Hematopoietic multipotent progenitor cell treated with erythropoietin and hydrocortisone succinate and interleukin-3 and kit ligand, for 17 days (in vitro differentiated cells): ENCODE measurements at regions not wholly inside any gene's neighbourhood (a gene's known extent, or its start where the extent isn't known, plus 50 kb on each side); places are given as distances from the start of the nearest gene placed in this dataset.

Experiments used
- DNase-seq: peaks from one replicate; pipeline ENCODE4 v3.0.0-alpha.2; 2015; ENCODE audit warnings: low spot score

DNA sequence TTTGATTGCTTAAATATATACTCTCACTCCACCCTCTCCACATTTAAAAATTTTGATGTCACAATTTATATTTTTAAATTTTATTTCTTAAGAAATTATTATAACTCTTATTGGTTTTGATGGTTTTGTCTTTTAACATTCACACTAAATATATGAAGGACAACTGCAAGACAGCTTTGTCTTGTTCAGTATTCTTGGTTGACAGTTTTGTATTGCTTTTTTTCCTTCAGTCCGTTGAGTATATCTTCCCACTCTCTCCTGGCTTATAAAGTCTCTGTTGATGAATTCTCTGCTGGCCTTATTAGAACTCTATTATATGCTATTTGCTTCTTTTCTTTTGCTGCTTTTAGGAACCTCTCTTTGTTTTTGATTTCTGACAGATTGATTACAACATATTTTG lies 392.2 kb downstream of the C6orf118 start:
- no peak for DNase-seq

DNA sequence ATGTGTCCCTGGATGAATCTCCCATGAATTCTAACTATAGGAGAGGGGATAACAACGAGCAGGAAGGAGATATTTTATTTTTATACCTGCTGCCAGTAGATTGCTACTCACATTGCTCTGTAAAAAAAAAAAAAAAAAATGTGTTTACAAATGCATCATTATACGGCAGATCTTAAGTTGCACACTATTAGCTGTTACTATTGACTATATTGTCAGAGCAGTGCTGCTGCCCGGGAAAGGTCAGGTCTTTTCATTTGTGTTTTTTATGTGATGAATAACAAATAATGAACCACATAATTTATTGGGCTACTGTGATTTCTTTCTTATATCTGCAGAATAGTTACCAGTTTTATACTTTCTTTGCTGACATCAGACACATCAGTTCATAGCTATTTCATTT lies 393.3 kb downstream of the C6orf118 start:
- DNase-seq: no peak

DNA sequence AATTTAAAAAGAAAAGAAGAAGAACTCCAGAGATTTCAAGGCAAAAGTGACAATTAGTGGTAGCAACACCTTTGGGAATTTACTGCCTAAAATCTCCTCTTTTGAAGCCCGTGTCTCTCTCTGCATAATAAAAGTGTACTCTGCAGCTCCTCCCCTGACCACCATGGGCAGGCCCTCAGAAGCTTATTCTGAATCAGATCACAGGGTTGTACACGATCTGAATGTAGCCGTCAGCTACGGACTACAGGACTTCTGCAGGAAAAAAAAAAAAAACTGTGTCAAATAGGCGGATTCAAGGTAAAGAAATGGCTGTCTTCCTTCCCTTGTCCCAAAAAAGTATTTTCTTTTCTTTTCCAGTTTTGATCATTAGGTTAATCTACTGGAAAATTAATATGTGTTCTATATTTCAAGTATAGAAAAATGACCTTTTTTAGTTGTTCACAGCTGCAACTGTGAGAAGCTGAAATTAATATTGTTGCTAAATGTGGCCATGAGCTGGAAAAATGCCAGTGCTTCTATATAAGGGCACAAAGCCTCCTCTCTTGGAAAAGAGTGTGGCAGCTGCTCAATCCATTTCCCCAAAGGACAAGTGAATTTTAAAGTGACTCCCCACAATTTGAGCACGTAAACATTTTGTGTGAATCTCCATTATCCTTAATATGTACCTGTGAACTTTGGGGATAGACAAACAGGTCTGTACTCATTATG lies 397.4 kb downstream of the C6orf118 start:
- no peak for DNase-seq

DNA sequence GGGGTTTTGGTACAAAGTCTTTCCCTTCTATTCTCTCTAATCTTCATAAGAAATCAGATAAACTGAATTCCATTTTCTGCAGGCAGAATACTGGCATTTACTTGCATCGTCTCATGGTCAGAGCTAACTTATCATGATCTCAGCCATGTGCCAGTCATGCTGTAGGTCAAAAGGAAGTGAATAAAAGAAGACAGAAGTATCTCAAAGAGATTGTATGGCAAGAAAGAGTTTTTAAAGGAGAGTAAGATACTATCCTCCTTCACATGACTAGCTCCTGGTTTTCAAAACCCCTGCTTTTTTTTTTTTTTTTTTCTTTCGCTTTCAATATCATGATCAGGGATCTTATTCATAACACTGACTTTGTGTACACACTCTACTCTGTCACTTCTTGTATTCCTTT lies 398.3 kb downstream of the C6orf118 start:
- no peak for DNase-seq

DNA sequence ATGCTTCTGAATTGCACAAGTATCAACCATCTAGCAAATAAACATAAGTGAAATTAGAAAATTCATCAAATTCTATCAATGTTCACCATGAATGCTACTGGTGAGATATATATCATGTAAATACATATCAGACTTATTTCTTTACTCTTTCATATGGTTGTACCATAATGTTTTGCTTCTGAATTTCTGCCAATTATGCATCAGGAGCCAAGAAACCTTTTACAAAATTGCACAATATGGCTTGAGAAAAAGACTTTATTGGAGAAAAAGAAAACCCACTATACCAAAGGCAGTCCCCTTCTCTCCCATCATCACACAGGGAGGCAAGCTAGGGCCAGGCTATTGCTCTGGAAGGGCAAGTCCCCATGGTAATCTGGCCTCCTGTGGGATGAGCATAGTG lies 402.6 kb downstream of the C6orf118 start:
- DNase-seq: no peak

DNA sequence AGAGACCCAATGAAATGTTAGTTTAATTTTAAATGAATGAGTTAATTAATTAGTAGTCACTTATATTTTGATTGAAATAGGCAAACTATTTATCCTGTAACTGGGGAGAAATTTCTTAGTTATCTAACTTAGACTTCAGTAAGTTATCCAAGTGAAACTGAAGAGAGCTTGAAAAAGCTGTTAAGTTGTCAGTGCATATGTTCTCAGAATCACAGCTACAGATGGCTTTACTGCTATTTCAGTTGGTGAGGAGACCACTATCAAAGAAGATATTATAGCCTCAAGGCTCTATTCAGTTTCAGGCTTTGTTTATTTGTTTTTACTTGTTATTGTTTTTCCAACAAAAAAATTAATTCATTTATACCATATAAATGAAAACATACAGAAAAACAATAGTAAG lies 404.1 kb downstream of the C6orf118 start:
- DNase-seq: no peak

DNA sequence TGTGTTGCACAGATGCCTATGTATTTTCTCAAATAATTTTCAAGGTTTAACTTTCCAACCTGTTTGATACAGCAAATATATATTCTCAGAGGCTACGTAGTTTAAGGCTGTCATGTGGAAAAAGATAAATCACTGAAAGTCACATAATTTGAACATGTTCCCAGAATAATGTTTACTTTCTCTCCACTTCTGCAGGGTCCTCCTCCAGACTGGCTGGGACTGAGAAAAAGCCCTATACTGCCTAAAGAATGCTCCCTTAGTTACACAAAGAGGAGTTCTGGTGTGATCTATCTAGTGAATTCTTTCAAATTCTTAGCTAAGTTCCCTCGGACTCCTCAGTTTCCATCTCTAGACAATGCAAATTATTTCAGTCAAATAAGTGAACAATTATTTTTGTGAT lies 411.0 kb downstream of the C6orf118 start:
- DNase-seq: no peak

DNA sequence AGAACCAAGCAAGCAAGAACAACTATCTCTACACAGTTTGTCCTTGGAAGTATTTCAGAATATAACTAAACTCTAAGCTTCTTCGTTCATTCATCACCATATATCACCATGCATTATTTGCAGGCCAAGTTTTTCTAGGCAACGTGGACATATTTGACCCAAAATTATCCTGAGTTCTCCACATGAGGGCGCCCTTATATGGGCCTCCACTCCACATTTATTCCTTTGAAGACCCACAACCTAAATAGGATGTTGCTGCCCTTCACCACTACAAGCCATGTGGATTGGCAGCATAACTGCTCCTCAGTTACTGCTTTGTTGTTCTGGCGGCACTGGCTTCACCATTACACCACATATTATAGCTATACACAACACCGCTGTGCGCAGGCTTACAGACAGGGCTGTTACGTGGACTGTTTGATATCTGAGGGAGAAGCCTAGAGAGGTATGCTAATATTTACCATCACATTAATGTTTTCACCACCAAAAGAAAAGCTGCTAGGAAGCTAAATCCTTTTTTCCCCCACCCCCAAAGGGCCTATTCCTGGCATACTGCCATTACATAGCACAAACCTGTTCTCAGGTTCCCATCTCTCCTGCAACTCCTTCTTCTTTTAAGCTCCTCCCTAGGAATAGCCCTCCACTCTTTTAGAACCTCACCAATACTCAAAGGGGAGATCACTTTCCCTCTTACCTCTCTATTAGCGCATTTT lies 411.7 kb downstream of the C6orf118 start:
- no peak for DNase-seq

DNA sequence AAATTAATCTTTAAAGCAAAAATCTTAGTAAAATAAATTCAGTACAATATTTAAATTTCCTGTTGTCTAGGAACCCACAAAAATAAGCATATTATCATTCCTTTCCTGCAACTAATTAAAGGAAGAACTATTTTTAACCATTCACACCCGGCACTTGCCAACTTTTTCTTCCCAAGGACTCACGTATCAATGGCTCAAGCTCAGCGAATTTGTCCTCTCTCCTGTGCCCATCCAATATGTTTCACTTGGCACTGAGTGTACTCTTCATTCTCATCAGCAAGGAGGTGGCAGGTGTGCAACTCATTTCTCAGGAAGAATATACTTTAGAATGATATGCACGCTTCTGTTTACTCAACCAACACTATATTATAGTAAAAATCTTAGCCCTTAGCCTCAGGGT lies 419.4 kb downstream of the C6orf118 start:
- DNase-seq: no peak

DNA sequence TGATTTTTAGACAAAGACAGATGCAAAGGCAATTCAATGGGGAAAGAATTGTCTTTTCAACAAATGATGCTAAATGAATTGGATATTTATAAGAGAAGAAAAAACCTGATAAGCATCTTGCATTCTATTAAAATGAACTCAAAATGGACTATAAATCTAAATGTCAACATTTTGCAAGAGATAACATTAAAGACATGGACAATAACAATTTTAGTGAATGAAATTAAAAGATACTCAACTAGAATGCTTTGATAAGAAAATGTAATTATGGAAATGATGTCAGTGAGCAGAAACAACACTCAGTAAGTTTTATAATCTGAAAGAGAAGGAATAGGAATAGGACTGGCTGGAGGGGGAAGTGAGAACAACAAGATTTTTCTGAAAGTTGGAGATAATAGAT lies 421.7 kb downstream of the C6orf118 start:
- DNase-seq: no peak

DNA sequence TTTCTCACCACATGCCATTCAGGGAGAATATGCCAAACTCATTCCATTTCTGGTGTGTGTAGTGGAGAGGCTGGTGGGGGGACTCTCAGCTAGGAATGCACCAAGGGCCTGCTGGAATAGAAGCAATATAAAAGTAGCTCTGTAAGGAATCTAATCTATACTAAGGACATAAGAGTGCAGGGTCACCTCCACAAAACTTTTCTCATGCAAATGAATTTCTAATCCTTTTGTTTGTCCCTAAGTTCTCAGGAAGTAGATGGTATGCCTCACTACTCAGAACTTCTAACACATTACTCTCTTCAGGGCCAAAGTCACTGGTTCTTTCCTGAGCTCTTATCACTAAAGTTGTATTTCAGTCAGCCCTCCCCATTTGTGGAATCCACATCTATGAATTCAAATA lies 427.2 kb downstream of the C6orf118 start:
- no peak for DNase-seq

DNA sequence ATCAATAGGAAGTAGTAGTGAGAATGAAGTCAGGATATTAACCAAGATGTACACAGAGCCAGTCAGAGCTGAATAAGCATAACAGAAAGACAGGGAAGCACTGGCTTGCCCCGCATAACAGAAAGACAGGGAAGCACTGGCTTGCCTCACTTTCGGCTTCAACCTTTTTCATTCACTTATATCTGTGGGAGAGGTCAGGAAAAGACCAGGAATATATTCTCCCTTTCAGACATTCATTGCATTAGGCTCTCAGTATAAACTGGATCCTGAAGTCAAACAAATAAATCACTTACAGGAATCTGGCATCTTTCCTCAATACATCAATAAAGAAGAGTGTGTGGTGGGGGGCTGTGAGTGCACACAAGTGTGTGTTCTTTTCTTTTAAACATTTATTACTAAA lies 437.6 kb downstream of the C6orf118 start:
- no peak for DNase-seq

DNA sequence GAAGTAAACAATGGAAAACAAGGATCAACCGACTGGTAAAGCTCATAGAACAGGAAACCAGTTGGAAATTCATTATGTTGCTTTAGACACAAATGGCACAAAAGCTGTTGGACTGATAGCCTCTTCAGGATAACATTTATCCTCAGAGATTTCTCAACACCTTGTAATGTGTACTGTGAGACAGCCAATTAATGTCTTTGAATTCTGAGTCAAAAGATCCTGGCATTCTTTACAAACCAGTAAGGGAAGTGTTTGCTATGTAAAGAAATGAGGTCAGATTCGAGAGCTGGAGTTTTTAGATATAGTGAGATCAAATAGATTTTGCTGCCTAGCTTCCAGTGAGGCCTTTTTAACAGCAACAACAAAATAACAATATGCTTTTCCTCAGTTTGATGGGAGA lies 439.2 kb downstream of the C6orf118 start:
- DNase-seq: no peak

DNA sequence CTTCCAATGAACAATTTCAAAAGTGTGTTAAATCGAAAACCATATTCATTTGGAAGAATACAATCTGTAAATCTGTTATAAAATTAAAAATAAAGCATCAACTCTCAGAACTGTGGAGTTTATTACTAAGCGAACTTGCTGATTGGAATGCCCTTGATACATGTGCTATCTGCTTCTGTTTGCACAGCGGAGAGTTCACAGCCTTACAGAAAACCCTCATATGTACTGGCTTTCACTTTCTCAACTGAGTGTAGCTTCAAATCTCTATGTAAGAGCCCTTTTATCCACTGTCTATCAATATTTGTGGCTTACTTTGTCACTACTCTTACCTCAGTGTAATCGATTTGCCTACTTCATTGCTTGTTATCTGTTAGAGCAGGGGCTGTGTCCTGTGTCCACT lies 447.4 kb downstream of the C6orf118 start:
- DNase-seq: no peak

DNA sequence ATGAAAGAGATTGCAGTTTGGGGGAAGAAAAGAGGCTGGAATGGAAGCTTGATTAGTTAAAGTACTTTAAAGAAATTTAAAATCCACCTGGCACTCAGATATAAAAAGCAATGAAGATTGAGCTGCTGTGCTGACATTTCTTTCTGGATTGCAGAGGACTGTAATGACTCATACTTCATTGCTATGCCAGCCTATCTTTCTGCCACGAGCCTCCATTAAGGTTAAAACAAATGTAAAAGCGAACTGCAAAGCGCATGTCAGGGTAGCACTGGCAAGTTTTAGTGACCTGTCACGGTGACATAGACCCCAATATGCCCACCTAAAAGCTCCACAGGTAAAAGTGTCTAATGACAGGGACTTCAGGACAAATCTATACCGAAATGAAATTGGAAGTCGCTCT lies 449.6 kb downstream of the C6orf118 start:
- DNase-seq: no peak

DNA sequence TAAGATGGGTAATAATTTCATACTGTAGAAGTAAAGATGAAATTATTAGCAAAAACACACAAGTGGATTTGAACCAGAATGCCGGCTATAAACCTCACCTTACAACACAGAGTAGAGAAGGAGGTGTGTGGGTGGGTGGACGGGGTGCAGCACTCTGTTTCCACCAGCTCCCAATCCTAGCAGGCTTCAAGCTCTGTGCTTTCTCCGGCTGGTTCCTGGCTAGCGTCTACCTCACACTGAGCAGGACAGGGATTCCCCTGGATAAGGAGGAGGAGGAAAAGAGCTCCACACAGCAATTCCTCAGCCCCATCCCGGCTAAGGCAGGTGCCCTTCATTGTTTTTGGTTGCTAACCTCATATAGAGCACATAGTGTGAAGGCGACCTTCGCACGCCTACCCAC lies 453.3 kb downstream of the C6orf118 start:
- no peak for DNase-seq

DNA sequence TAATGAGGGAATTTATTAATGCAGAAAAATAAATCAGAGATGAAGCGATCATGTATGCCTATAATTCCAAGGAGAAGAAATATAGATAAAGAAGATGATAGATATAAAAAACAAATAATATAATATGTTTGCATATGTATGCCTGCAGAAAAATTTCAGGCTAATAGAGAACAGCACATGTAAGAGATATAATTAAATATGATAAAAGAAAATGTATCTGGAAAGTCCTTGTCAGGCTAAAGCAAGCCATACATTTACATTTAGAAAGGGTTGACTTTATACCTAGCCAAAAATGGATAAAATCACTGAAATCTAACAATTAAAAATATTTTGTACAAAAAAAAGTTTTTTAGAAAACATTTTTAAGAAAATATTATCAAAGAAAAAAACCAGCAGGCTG lies 454.1 kb downstream of the C6orf118 start:
- no peak for DNase-seq

DNA sequence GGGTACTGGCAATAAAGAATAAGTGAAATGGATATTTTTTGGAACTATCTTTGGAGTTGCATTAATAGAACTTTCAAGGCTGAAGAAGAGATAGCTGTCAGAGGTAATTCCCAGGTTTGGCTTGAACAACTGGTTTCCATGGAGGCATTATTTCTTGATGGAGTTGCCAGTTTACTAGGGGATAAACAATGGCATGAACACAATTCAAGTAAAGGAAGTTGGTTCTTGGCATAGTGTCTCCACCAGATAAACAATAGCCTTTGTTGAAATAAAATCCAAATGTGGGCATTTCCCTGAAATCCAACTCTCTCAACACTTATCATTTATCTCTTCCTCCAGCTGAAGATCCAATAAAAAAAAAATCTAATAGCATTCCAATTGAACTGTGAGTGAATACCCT lies 454.9 kb downstream of the C6orf118 start:
- no peak for DNase-seq

DNA sequence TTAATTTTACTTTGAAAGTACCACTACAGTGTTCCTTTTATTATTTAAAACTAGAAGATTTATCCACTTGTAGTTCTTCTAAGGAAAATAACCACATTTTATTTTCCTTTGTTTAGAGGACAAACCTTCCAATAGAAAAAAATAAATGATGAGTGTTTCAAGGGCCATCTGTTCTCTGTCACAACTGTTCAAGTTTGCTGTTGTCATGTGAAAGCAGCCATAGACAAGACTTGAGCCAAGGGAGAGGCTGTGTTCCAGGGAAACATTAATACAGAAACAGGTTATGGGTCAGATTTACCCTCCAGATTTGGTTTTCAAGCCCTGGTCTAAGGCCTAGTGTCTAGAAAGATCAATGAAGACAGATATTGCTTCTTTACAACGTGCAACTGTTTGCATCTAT lies 463.6 kb downstream of the C6orf118 start:
- no peak for DNase-seq

DNA sequence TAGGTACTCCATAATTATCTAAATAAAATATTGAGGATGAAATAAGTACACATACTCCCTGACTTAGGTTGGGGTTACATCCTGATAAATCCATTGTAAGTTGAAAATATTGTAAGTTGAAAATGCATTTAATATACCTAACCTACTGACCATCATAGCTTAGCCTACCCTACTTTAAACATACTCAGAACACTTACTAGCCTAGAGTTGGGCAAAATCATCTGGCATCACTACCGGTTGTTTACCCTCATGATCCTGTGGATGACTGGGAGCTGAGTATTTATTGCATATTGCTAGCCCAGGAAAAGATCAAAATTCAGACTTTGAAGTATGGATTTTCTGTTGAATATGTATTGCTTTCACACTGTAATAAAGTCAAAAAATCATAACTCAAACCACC lies 467.3 kb downstream of the C6orf118 start:
- no peak for DNase-seq

DNA sequence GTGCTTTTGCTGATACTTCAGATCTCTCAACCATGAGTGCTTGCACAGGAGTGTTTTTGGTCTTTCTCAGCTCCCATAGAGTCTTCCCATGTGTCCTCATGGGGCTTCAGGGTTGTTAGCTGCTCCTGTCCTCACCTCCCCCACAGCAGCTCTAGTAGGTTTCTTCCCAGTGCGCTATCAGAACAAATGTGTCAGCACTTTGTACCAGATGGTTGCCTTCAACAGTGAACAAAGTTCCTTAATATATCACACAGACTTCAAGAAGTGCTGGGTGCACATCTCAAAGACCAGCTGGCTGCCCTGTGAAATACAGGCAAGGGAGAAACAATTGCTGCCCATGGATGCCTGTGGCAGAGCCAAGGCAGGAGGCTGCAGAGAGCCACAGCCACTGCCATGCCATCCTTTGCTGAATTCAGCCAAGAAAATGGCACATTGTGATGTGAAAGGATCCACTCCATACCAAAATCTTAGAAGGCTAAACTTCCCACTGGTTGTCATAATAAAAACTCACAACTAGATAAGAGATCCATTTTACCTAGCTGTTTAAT lies 471.3 kb downstream of the C6orf118 start:
- DNase-seq: no peak

DNA sequence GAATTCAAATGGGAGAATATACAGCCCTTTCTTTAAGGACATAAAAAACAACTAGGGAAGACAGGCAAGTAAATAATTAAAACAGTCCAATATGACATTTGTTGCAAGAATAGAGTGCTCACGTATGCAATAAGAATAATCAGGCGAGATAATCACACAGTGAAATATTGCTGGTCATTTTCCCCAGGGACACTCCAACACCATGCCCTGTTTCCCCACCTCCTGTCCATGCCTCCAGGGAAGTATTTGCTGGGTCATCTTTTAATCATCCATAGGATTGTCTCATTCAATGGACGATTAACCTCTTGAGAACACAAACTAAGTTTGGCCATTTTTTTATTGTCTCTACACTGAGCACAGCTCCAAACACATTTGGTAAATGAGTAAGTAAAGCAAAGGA lies 472.9 kb downstream of the C6orf118 start:
- DNase-seq: no peak

DNA sequence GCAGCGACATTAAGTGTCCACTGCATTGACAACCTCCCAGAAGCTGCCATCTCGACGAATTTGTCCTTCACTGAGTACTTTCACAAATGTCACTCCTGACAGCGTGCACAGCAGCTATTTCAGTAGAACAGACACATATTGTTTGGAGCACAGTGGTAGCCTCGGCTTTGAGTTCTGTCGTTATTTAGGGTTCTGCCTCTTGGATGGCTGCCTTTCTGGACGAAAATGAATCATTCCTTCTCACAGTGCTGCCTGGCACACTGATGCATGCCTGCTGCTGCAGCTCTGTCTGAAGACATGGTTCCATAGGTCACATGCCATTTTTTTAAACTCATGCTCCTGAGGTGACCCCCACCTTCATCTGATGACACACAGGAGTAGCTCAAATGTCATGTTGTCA lies 477.0 kb downstream of the C6orf118 start:
- no peak for DNase-seq

DNA sequence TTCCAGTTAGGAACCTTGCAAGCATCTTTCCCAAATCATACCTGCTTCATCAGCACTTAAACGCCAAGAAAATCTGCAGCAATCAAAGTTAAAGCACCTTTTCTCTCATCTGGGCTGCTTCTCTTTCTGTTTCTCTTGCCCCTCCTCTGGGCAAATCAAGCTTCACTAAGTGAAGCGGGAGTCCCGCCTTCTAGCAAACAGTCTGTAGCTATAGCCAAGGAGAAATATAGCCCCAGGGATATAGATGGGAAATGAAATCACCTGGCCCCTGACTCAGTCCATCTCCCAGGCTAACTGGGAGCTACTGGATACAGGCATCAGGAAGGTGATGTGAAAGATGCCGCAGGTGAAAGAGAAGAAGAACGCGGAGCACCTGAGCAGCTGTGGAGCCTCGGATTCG lies 481.9 kb downstream of the C6orf118 start:
- DNase-seq: no peak
